Activated CD8-positive, alpha-beta memory T cell treated with anti-CD3 and anti-CD28 coated beads for 24 hours (primary cell): ENCODE measurements at regions not wholly inside any gene's neighbourhood (a gene's known extent, or its start where the extent isn't known, plus 50 kb on each side); places are given as distances from the start of the nearest gene placed in this dataset.

Experiments
- DNase-seq: peaks from one replicate; pipeline ENCODE4 v3.0.0-alpha.2; 2020

GRCh38 chr3:151935446-151935845, 62.0 kb downstream of the SUCNR1 start:
- no peak for DNase-seq

- no peak for DNase-seq
These were observed 67.0 kb downstream of the SUCNR1 start for GRCh38 chr3:151940481-151940880.

GRCh38 chr3:151943539-151943938, 70.1 kb downstream of the SUCNR1 start:
- DNase-seq = no peak

GRCh38 chr3:151944356-151944755, 70.9 kb downstream of the SUCNR1 start:
- DNase-seq = no peak

GRCh38 chr3:151946606-151947005, 73.2 kb downstream of the SUCNR1 start:
- DNase-seq = no peak

GRCh38 chr3:151949706-151950105, 76.3 kb downstream of the SUCNR1 start:
- DNase-seq = no peak

GRCh38 chr3:151955356-151955755, 81.9 kb downstream of the SUCNR1 start:
- DNase-seq = no peak

- no peak for DNase-seq
These were observed 87.6 kb downstream of the SUCNR1 start for GRCh38 chr3:151960961-151961580.

- DNase-seq = no peak
These were observed 88.9 kb downstream of the SUCNR1 start for GRCh38 chr3:151962352-151962751.

- no peak for DNase-seq
These were observed 89.5 kb downstream of the SUCNR1 start for GRCh38 chr3:151962912-151963311.

- no peak for DNase-seq
These were observed 91.3 kb downstream of the SUCNR1 start for GRCh38 chr3:151964743-151965142.

GRCh38 chr3:151969026-151969642, 95.7 kb downstream of the SUCNR1 start:
- no peak for DNase-seq

- DNase-seq = no peak
These were observed 98.6 kb downstream of the SUCNR1 start for GRCh38 chr3:151971814-151972579.

GRCh38 chr3:151974067-151974466, 100.6 kb downstream of the SUCNR1 start:
- no peak for DNase-seq

GRCh38 chr3:151976211-151977050, 103.0 kb downstream of the SUCNR1 start:
- no peak for DNase-seq

GRCh38 chr3:151979906-151980305, 106.5 kb downstream of the SUCNR1 start:
- DNase-seq = no peak

- DNase-seq = no peak
These were observed 110.1 kb downstream of the SUCNR1 start for GRCh38 chr3:151983538-151983937.

- no peak for DNase-seq
These were observed 112.5 kb downstream of the SUCNR1 start for GRCh38 chr3:151985787-151986430.

GRCh38 chr3:151987893-151988292, 114.5 kb downstream of the SUCNR1 start:
- DNase-seq = no peak

- DNase-seq = no peak
These were observed 116.2 kb downstream of the SUCNR1 start for GRCh38 chr3:151989621-151990020.

GRCh38 chr3:151990696-151991376, 117.4 kb downstream of the SUCNR1 start:
- no peak for DNase-seq
